ENCODE measurements at regions not wholly inside any gene's neighbourhood (a gene's known extent, or its start where the extent isn't known, plus 50 kb on each side); places are given as distances from the start of the nearest gene placed in this dataset.
"Not testable (repeated sequence)": the region's sequence is repeated elsewhere in the genome, so short reads cannot be mapped to it uniquely, and the experiment has no call there.

DNA sequence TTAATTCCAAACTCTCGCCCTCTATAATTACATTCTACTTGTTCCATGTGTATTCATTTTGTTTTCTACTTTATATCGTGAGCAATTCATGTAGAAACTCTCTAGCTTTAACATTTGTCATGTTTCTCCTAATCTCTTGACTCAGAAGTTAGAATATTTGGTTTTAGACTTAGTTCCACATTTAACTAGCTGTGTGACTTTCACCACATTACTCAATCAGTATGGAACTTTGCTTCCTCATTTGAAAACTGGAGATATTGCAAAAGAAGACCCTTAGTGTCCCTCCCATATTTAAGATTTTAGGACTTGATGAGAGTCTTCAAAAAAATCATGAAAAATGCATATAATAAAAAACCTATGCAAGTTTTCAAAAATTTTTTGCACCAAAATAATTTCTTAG, 447.5 kb downstream of the GXYLT1 start:
- no peak for DNase-seq (ENCODE audit: extremely low read depth in 1 of 2, low read depth in 1 of 2)

DNA sequence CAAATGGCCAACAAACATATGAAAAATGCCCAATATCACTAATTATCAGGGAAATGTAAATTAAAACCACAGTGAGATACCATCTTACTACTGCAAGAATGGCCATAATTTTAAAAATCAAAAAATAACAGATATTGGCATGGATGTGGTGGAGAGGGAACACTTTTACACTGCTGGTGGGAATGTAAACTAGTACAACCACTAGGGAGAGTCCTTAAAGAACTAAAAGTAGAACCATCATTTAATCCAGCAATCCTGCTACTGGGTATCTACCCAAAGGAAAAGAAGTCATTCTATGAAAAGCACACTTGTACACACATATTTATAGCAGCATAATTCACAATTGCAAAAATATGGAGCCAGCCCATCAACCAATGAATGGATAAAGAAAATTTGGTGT, 459.7 kb downstream of the GXYLT1 start:
- DNase-seq (ENCODE audit: extremely low read depth in 1 of 2, low read depth in 1 of 2) = no peak

DNA sequence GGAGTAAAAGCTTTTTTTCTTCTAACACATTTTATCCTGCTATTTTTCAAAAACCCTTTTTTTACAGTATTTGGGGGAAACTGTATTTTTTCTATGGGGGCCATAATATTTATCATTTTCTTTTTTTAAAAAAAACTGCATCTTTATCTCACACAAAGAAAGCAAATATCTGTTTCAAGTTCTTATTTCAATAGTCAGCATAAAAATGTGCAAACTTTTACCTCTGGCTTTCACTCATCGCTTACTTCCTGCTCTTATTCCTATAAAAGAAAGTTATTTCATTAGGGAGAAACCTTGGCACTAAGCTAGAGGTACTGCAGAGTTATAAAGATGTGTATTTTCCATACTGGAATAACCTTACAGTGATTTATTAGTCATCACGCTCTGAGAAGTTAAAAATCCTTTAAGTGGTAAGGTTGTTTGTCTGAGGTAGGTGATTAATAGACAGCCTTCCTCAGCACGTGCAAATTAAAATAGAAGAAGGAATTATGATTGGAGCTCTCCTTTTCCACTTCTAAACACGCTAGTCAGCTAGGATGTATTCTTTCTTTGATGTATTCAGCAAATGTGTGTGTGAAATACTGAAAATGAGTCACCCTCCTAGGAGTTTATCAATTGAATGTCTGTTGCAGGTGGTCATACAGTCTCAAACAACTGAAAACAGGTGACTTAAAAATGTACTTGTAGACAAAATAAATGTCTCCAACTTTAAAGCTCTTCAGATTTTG, 461.0 kb downstream of the GXYLT1 start:
- no peak for DNase-seq (ENCODE audit: extremely low read depth in 1 of 2, low read depth in 1 of 2)

DNA sequence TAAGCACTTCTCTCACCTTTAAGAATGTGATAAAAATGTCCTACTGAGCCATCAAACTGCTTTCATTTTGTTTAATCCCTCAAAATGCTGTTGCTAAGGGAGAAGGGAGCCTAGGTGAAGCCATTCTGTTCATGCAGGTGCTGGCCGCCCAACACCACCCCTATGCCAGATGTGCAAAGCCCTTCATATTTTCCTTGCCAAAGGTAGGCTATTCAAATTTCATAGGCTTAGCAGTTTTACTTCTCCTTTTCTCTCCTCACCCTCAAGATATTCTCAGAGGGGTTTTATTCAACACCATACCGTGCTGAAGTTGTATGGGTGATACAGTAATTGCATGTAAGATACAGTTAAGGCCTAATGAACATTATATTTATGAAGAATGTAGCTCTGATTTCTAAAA, 461.7 kb downstream of the GXYLT1 start:
- no peak for DNase-seq (ENCODE audit: extremely low read depth in 1 of 2, low read depth in 1 of 2)

DNA sequence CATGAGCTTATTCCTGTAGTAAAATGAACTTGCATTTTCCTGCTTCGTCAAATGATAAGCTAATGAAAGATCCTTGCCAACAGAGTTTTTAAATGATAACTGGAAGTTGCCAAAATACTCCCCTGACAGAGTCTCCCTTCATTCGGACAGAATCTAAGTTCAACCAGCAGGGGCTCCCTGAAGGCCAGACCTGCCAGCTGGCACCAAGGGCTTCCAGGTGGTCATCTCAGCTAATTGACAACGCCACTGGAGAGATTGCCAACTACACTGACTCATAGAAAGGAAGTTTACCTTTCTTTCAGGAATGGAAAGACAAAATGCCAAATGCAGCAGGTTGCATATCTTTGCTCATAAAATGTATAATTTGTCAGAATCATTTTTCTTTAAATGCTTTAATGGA, 462.8 kb downstream of the GXYLT1 start:
- no peak for DNase-seq (ENCODE audit: extremely low read depth in 1 of 2, low read depth in 1 of 2)

DNA sequence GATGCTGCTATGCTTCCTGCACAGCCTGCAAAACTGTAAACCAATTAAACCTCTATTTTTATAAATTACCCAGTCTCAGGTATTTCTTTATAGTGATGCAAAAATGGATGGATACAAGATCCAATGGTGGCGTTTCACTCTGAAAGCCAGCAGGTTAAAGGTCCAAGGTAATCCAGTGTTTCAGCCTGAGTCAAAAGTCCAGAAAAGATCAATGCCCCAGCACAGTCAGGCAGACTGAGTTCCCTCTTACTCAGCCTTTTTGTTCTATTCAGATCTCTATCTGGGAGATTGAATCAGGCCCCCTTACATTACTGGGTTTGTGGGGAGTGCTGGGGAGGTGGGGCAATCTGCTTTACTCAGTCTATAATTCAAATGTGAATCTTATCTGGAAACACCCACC, 464.5 kb downstream of the GXYLT1 start:
- DNase-seq (ENCODE audit: extremely low read depth in 1 of 2, low read depth in 1 of 2) = no peak

DNA sequence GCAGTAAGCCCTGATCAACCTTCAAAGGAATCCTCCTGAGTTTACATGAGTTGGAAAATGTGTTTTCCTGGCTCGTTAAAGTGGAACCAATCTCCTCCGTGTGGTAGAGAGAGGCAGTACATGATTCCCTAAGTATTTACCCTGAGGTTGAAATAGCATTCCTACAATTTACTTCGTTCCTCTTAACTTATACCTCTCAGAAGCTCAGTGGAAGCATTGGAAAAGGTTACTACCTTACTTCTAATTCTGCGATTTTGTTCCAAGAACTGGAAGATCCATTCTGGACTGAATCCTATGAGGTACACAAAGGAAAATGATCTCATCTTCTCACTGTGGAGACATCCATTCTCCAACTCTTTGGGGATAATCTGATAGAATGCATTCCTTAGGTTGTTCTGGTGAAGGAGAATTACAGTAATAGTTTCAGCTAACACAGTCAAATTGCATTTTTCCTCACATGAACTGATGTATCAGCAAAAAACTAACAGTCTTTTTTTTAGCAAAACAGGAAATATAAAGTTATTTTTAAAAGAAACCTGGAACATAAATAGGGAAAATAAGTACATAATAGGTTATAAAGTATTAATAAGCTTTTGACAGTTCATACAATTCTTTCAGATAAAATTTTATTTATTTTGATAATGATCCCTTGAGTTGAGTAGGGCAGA, 475.6 kb downstream of the PDZRN4 start:
- no peak for DNase-seq (ENCODE audit: extremely low read depth in 1 of 2, low read depth in 1 of 2)

DNA sequence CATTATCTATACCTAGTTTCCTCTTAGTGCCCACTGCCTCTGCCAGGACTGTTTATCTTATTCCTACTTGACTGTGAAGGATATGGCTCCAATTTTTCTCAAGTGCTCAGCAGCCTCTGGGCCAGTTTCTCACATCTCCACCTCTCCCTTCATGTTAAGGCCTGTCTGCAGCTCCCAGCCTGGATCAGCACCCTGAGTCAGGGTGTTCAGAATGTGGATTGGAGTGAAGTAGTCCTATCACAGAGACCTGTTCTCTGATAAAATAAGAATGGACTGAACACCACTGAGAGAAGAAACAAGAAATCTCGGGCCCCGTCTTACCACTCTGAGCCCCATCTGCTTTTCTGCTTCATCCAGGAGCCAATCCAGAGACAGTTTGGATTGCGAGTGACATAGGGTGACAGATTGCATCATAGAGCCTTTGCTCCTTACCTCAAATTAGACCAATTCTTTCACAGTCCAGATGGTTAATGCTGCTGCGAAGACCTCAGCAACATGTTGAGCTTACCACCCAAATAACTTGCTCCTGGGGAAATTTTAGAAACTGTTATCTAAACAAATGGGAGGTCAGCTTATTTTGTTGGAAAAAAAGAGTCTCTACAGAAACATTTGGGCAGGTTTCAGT, 473.1 kb downstream of the PDZRN4 start:
- no peak for DNase-seq (ENCODE audit: extremely low read depth in 1 of 2, low read depth in 1 of 2)

DNA sequence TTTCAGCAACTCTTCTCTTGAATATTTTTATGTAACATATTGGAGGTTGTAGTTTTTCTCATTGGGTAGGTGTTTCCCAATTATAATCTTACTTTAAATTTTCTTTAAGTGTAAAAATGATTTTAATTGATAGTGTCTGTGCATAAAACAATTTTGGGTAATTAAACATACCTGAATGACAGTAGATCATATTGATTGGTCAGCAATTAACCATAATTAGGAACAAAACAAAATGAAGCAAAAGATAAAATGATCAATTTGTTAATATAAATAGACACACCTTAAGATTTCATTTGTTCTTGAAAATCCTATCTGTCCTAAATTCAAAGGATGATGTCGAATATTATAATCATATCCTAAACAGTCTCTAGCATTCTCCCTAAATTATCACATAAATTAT, 468.3 kb downstream of the PDZRN4 start:
- no peak for DNase-seq (ENCODE audit: extremely low read depth in 1 of 2, low read depth in 1 of 2)

DNA sequence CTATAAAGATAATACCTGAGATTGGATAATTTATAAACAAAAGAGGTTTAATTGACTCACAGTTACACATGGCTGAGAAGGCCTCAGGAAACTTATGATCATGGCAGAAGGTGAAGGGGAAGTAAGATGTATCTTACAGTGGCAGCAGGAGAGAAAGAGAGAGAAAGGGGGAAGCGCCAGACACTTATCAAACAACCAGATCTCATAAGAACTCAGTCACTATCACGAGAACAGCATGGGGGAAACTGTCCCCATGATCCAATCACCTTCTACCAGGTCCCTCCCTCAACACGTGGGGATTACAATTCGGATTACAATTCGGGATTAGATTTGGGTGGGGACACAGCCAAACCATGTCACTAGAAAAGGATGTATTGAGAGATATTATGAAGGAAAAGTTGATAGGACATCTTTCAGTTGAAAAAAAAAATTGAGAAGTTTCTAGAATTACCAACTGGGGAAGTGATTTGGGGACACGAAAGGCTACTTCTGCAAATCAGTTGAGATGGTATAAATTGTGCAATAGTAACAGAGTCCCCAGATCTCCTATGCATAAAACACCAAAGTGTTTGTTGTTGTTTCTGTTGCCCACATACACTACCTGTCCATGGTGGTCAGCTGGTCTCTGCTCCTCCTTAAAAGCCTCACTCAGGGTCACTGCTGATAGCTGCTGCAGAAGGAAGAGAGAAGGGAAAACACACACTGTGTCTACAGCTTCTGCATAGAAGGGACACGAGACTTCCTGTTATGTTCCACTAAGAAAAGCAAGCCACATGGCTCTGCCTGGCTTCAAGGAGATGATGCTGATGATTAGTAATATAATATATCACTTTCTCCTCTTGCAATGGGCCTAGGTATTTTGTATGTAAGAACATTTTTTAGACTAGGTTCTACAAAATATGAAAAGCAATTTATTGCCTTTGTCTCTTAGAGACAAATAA, 465.5 kb downstream of the PDZRN4 start:
- no peak for DNase-seq (ENCODE audit: extremely low read depth in 1 of 2, low read depth in 1 of 2)

DNA sequence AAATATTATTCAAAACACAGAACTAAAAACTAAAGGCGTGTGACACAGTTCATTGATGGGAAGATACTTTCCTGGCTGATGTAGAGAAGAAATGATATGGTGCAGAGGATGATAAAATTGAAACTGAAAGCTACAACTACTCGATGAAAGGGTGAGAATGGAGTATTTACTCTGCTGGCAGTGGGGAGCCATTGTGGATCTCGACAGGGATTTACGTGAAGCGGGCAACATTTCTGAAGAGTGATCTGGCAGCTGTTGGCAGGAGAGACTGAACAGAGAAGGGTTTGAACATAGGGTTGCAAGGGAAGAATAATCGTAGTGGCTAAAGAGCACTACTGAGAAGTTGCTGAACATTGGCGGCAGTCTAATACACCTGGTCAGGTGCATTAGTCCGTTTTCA, 464.9 kb downstream of the PDZRN4 start:
- no peak for DNase-seq (ENCODE audit: extremely low read depth in 1 of 2, low read depth in 1 of 2)

DNA sequence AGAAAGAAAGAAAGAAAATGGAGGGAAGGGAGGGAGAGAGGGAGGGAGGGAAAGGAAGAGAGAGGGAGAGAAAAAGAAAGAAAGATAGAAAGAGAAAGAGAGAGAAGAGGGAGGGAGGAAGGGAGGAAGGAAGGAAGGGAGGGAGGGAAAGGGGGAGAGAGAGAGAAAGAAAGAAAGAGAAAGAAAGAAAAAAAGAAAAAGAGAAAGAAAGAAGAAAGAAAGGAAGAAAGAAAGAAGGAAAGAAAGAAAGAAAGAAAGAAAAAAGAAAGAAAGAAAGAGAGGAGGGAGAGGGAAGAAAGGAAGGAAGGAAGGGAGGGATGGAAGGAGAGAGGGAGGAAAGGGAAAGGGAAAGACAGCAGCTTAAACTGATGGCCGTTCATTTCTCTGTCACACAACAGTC, 457.5 kb downstream of the PDZRN4 start:
- DNase-seq (ENCODE audit: extremely low read depth in 1 of 2, low read depth in 1 of 2) = no peak

DNA sequence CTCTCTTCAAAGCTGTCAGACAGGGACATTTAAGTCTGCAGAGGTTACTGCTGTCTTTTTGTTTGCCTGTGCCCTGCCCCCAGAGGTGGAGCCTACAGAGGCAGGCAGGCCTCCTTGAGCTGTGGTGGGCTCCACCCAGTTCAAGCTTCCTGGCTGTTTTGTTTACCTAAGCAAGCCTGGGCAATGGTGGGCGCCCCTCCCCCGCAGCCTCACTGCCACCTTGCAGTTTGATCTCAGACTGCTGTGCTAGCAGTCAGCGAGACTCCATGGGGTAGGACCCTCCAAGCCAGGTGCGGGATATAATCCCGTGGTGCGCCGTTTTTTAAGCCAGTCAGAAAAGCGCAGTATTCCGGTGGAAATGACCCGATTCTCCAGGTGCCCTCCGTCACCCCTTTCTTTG, 454.7 kb downstream of the PDZRN4 start:
- not testable (repeated sequence) for DNase-seq (ENCODE audit: extremely low read depth in 1 of 2, low read depth in 1 of 2)

DNA sequence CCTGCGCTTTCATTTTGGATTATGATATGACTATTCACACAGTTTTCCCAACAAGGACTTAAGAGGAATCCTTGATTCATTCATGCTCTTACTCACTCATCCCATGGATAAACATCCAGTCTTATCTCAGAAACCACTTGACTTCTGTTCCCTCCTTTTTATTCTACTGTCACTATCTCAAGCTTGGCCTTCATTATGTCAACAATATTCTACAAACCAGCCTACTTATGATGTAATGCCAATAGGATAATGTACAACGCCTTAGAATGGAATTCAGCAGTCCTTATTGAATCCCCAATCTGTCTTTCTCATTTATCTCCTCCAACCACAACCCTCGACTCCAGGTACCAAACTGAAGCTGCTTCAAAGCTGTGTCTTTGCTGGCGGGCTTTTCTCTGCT, 448.5 kb downstream of the PDZRN4 start:
- DNase-seq (ENCODE audit: extremely low read depth in 1 of 2, low read depth in 1 of 2) = no peak

DNA sequence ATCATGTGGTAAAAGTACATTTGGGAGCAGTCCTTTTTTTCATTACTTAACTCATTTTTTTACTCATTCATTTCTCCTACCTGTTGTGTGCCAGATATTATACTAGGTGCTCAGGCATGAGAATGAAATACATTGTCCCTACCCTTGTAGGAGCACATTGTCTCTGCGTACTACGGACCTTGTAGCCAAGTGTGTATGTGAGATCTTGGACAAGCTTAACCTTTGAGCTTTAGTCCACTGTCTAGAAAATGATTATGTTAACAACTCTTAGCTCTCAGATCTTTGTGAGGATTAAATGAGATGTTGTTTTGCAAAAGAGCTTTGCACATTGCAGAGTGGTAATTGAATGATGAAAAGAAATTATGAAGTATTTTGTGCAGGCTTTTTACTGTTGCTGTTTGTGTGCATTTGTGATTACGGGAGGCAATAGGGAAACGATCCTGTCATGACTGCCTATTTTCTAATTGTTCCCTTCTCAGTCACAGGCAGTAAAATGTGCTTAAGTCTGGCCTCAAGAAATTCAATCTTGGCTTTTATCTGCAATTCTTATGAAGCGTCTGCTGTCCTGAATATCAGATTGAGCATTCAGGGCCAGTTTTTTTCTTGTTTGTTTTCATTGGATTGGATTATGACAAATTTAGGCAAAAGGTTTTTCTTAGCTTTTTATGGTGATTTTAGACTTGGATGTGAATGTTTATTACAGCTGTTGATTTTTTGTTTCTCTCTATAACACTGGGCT, 447.7 kb downstream of the PDZRN4 start:
- DNase-seq (ENCODE audit: extremely low read depth in 1 of 2, low read depth in 1 of 2) = no peak

DNA sequence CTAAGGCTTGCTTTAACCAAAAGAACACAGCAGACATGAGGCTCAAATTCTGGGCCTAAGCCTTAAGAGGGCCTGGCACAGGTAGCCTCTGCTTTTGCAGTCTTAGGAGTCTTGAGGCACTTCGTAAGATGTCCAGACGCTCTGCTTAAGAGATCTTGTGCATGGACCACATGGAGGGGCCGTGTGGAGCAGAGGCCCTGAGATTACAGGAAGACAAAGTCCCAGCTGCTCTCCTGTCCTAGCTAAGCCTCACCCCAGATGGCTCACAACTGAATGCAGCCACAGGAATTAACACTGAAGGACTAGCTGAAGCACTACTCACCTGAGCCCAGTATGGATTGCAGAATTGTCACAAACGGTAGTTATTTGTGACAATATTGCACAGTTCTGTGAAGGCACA, 446.0 kb downstream of the PDZRN4 start:
- no peak for DNase-seq (ENCODE audit: extremely low read depth in 1 of 2, low read depth in 1 of 2)

DNA sequence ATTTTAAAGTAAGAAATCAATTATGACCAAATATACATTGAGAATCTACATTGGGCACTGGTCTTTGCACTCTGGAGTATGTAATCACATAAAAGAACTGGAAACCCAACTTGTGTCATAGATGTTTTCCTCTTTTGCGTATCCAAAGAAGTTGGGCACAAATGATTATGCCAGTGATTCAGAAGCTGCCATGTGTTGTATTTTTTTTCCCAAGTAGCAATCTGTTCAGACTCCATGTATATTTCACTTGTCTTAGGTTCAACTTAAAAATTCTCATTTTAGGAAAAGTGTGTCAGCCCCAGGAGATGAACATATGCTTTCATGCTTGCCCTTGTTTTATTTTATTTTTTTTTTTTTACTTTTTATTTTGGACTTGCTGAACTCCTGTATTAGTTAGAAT, 441.5 kb downstream of the PDZRN4 start:
- DNase-seq (ENCODE audit: extremely low read depth in 1 of 2, low read depth in 1 of 2) = no peak

DNA sequence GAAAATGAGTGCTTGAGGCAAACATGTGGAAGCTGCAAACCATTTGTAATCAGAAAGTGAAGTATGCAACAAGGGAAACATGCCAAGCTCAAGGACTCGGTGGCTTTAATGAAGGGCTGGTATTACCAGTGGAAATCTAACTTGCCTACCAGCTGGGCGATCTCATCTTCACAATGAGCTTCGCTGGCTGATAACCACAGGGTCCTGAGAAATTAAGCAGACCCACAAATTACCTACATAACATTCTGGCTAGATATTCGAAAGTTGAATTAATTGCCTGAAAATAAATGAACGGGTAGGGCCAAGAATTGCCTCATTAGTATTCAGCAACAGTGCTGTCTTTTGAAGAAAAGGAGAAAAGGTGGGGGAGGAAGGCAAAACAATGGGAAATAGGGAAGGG, 439.4 kb downstream of the PDZRN4 start:
- no peak for DNase-seq (ENCODE audit: extremely low read depth in 1 of 2, low read depth in 1 of 2)

DNA sequence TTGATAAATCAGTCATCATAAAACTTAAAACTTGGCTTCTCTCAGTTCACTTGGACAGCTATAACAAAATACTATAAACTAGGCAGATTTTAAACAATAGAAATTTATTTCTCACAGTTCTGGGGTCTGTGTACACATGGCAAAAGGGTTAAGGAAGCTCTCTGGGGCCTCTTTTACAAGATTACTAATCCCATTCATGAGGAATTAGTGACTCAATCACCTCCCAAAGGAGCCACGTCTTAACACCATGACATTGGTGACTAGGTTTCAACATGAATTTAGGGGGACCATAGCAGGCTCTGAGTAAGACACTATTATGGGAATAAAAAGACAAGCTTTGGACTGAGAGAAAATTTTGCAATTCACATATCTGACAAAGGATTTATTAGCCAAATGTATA, 436.5 kb downstream of the PDZRN4 start:
- DNase-seq (ENCODE audit: extremely low read depth in 1 of 2, low read depth in 1 of 2) = no peak

Measured in activated CD8-positive, alpha-beta memory T cell treated with anti-CD3 and anti-CD28 coated beads for 1 hour (primary cell).